GM12875 (cell line): ENCODE measurements at regions not wholly inside any gene's neighbourhood (a gene's known extent, or its start where the extent isn't known, plus 50 kb on each side); places are given as distances from the start of the nearest gene placed in this dataset.

Experiments
- H3K4me3 ChIP-seq: one replicate; pipeline ENCODE4 v1.5.1; 2011; ENCODE audit warnings: low read depth, low read length, control low read depth
- CTCF ChIP-seq: IDR thresholded peaks from 2 replicates; pipeline ENCODE4 v1.5.1; 2011; ENCODE audit warnings: low read depth, mild to moderate bottlenecking, control low read depth, inconsistent platforms, low read length, moderate library complexity, borderline replicate concordance; ENCODE audit not compliant: insufficient read depth

GRCh38 chr7:89401099-89401498 is 605.6 kb upstream of the TEX47 start:
- H3K4me3 ChIP-seq = no peak overlapping the region
- no peak for TF ChIP-seq CTCF

- no peak overlapping the region for H3K4me3 ChIP-seq
- no peak for TF ChIP-seq CTCF
Observed at GRCh38 chr7:89401690-89402089, 606.2 kb upstream of the TEX47 start.

GRCh38 chr7:89451911-89452310 is 656.4 kb upstream of the TEX47 start:
- no peak for TF ChIP-seq CTCF
- no peak overlapping the region for H3K4me3 ChIP-seq

- no peak overlapping the region for H3K4me3 ChIP-seq
- TF ChIP-seq CTCF = no peak
Observed at GRCh38 chr7:89456556-89456955, 661.0 kb upstream of the TEX47 start.

- no peak for TF ChIP-seq CTCF
Observed at GRCh38 chr7:89458114-89458513, 662.6 kb upstream of the TEX47 start.

GRCh38 chr7:89474456-89474855 is 678.9 kb upstream of the TEX47 start:
- no peak for TF ChIP-seq CTCF
- no peak overlapping the region for H3K4me3 ChIP-seq

More at GRCh38 chr7:89458114-89458513, 662.6 kb upstream of the TEX47 start:
- H3K4me3 ChIP-seq = no peak overlapping the region

- TF ChIP-seq CTCF = no peak
- no peak overlapping the region for H3K4me3 ChIP-seq
Observed at GRCh38 chr7:89477991-89478390, 676.3 kb upstream of the STEAP1 start.
